Nephron progenitor cell (in vitro differentiated cells): ENCODE measurements at regions not wholly inside any gene's neighbourhood (a gene's known extent, or its start where the extent isn't known, plus 50 kb on each side); places are given as distances from the start of the nearest gene placed in this dataset.

Experiments
- DNase-seq: peaks from one replicate; pipeline ENCODE4 v3.0.0; 2021
- H3K27ac Mint-ChIP-seq: 2 replicates; pipeline ENCODE4 v1.8.0; 2021; ENCODE audit warnings: mild to moderate bottlenecking, moderate library complexity, mixed read lengths
- H3K27me3 Mint-ChIP-seq: 2 replicates; pipeline ENCODE4 v1.8.0; 2021; ENCODE audit warnings: mild to moderate bottlenecking, low read depth, mixed read lengths; ENCODE audit not compliant: poor library complexity
- H3K36me3 Mint-ChIP-seq: 2 replicates; pipeline ENCODE4 v1.8.0; 2021; ENCODE audit warnings: low read depth, mixed read lengths
- H3K4me1 Mint-ChIP-seq: 2 replicates; pipeline ENCODE4 v1.8.0; 2021; ENCODE audit warnings: mixed read lengths
- H3K4me3 Mint-ChIP-seq: 2 replicates; pipeline ENCODE4 v1.8.0; 2021; ENCODE audit warnings: mild to moderate bottlenecking, moderate library complexity, mixed read lengths
- H3K9me3 Mint-ChIP-seq: 2 replicates; pipeline ENCODE4 v1.8.0; 2021; ENCODE audit warnings: mild to moderate bottlenecking, moderate library complexity, mixed read lengths
- TF ChIP-seq, protein P1 (sequence below): fragments of 200-600 bp; sonication (generic); IDR thresholded peaks from 2 replicates; pipeline ENCODE4 v1.5.0; 2021; ENCODE audit warnings: antibody characterized with exemption

DNA sequence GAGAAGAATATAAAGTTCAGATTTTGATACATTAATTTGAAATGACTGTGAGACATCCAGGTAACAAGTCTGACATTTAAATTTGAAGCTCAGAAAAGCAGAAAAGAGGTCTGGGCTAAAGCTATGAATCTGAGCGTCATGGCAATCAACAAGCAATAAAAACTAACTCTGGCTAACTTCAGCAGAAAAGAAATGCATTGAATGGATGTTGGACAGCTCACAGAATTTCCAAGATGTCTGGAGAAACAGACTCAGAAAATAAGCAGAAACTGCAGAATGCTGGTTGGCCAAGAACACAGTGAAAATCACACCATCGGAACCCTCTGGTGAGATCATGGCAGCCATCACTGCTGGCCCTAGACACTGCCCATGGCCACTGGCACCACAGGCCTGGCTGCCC, 366.6 kb downstream of the METTL4 start:
- Mint-ChIP-seq H3K27ac (peak overlapping the region; percentile 3), H3K36me3 (no peaks in the 10 kb centered on the region), H3K9me3 (no peaks in the 10 kb centered on the region), H3K4me1 (peaks cover 5% of the 10 kb centered on the region), H3K4me3 (no peak overlapping the region), H3K27me3 (peaks cover 3% of the 10 kb centered on the region)
- no peak for DNase-seq
- TF ChIP-seq, protein P1, sequence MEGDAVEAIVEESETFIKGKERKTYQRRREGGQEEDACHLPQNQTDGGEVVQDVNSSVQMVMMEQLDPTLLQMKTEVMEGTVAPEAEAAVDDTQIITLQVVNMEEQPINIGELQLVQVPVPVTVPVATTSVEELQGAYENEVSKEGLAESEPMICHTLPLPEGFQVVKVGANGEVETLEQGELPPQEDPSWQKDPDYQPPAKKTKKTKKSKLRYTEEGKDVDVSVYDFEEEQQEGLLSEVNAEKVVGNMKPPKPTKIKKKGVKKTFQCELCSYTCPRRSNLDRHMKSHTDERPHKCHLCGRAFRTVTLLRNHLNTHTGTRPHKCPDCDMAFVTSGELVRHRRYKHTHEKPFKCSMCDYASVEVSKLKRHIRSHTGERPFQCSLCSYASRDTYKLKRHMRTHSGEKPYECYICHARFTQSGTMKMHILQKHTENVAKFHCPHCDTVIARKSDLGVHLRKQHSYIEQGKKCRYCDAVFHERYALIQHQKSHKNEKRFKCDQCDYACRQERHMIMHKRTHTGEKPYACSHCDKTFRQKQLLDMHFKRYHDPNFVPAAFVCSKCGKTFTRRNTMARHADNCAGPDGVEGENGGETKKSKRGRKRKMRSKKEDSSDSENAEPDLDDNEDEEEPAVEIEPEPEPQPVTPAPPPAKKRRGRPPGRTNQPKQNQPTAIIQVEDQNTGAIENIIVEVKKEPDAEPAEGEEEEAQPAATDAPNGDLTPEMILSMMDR: no peak

GRCh38 chr18:2207294-2207693, 364.0 kb downstream of the METTL4 start:
- Mint-ChIP-seq H3K27ac (no peak overlapping the region), H3K9me3 (peaks cover 2% of the 10 kb centered on the region), H3K4me3 (no peak overlapping the region), H3K27me3 (no peaks in the 10 kb centered on the region), H3K4me1 (no peaks in the 10 kb centered on the region), H3K36me3 (no peaks in the 10 kb centered on the region)
- TF ChIP-seq, protein P1: no peak
- no peak for DNase-seq

GRCh38 chr18:2212598-2213205, 358.6 kb downstream of the METTL4 start:
- no peak overlapping the region for H3K27ac Mint-ChIP-seq
- no peak overlapping the region for H3K4me3 Mint-ChIP-seq
- H3K27me3 Mint-ChIP-seq: no peaks in the 10 kb centered on the region
- peaks cover 9% of the 10 kb centered on the region for H3K36me3 Mint-ChIP-seq
- H3K4me1 Mint-ChIP-seq: no peaks in the 10 kb centered on the region
- no peak for DNase-seq
- TF ChIP-seq, protein P1: no peak
- peaks cover 29% of the 10 kb centered on the region for H3K9me3 Mint-ChIP-seq

DNA sequence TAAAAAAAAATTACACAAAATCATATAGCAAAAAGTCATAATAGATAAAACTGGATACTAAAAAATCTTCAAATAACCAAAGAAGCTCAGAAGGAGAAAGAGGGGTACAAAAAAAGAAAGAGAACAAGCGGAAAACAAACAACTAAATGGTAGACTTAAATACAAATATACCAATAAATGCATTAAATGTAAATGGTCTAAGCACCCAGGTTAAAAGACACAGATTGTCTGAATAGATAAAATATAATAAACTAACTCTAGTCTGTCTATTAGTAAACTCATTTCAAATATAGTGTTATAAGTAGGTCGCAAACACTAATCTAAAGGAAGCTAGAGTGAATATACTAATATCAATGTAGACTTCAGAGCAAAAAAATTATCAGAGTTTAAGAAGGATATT, 357.4 kb downstream of the METTL4 start:
- no peaks in the 10 kb centered on the region for H3K4me1 Mint-ChIP-seq
- H3K27me3 Mint-ChIP-seq: no peaks in the 10 kb centered on the region
- TF ChIP-seq, protein P1: no peak

GRCh38 chr18:2217356-2217755, 353.9 kb downstream of the METTL4 start:
- TF ChIP-seq, protein P1: no peak
- no peak for DNase-seq
- Mint-ChIP-seq H3K27me3 (no peaks in the 10 kb centered on the region), H3K4me1 (no peaks in the 10 kb centered on the region), H3K27ac (no peak overlapping the region), H3K36me3 (peaks cover 9% of the 10 kb centered on the region), H3K4me3 (no peak overlapping the region), H3K9me3 (peaks cover 27% of the 10 kb centered on the region)

More for the DNA sequence above, 357.4 kb downstream of the METTL4 start:
- Mint-ChIP-seq H3K4me3 (no peak overlapping the region), H3K9me3 (peaks cover 29% of the 10 kb centered on the region), H3K27ac (no peak overlapping the region), H3K36me3 (peaks cover 9% of the 10 kb centered on the region)
- DNase-seq: no peak

GRCh38 chr18:2218101-2218500, 353.2 kb downstream of the METTL4 start:
- TF ChIP-seq, protein P1: no peak
- Mint-ChIP-seq H3K36me3 (peaks cover 9% of the 10 kb centered on the region), H3K27ac (no peak overlapping the region), H3K9me3 (peaks cover 19% of the 10 kb centered on the region), H3K4me1 (peaks cover under 1% of the 10 kb centered on the region), H3K27me3 (no peaks in the 10 kb centered on the region), H3K4me3 (no peak overlapping the region)
- DNase-seq: no peak
